PC-3 (cell line): ENCODE measurements at regions not wholly inside any gene's neighbourhood (a gene's known extent, or its start where the extent isn't known, plus 50 kb on each side); places are given as distances from the start of the nearest gene placed in this dataset.
"Not testable (repeated sequence)": the region's sequence is repeated elsewhere in the genome, so short reads cannot be mapped to it uniquely, and the experiment has no call there.

ENCODE experiments used
- EZH2 ChIP-seq: fragments of 300-600 bp; sonication (generic); IDR thresholded peaks from one replicate; pipeline ENCODE4 v1.6.1; 2017; ENCODE audit warnings: antibody characterized with exemption, mild to moderate bottlenecking, low read length; ENCODE audit not compliant: unreplicated experiment
- TF ChIP-seq, protein P1 (sequence below): fragments of 300-600 bp; sonication (generic); conservative IDR thresholded peaks from 2 replicates; pipeline ENCODE4 v1.5.1; 2017; ENCODE audit warnings: antibody characterized with exemption, low read depth, mild to moderate bottlenecking, low read length

DNA sequence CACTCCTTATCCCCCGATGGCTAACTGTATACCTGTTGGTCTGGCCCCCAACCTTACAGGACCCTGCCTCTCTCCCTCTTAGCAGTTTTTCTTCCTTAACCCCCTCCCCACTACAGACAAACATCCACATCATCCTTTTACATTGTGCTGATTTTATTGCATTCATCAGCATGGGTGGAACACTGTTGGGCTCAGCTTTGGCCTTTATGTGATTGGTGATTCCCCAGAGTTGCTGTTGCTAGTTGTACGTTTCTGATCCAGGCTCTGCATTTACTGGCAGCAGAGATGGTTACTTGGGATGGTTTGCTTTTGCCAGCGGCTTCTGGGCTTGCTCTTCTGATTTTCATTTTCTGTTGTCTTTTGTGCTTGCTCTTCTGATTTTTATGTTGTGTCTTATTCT is 250.6 kb upstream of the CXorf66 start:
- TF ChIP-seq, protein P1, sequence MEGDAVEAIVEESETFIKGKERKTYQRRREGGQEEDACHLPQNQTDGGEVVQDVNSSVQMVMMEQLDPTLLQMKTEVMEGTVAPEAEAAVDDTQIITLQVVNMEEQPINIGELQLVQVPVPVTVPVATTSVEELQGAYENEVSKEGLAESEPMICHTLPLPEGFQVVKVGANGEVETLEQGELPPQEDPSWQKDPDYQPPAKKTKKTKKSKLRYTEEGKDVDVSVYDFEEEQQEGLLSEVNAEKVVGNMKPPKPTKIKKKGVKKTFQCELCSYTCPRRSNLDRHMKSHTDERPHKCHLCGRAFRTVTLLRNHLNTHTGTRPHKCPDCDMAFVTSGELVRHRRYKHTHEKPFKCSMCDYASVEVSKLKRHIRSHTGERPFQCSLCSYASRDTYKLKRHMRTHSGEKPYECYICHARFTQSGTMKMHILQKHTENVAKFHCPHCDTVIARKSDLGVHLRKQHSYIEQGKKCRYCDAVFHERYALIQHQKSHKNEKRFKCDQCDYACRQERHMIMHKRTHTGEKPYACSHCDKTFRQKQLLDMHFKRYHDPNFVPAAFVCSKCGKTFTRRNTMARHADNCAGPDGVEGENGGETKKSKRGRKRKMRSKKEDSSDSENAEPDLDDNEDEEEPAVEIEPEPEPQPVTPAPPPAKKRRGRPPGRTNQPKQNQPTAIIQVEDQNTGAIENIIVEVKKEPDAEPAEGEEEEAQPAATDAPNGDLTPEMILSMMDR, result not testable (repeated sequence)
- TF ChIP-seq EZH2, result not testable (repeated sequence)
